ENCODE measurements at regions not wholly inside any gene's neighbourhood (a gene's known extent, or its start where the extent isn't known, plus 50 kb on each side); places are given as distances from the start of the nearest gene placed in this dataset.

- Histone ChIP-seq H3K4me3 (ENCODE audit: extremely low read depth, insufficient read depth, low read length, poor library complexity, severe bottlenecking) (no peak overlapping the region), H3K27ac (ENCODE audit: low read depth, low read length, severe bottlenecking) (no peak overlapping the region), H3K4me1 (ENCODE audit: control insufficient read depth, insufficient read depth, low read length, poor library complexity, severe bottlenecking) (no peaks in the 10 kb centered on the region), H3K36me3 (ENCODE audit: control insufficient read depth, insufficient read depth, low read length) (no peaks in the 10 kb centered on the region), H3K9me3 (ENCODE audit: control insufficient read depth, low read length) (no peaks in the 10 kb centered on the region)
- WGBS, 2 experiments (ENCODE audit: insufficient coverage in 2 of 2): no CpG with 5 or more reads among the region's 1 CpG
Measured at GRCh38 chr3:67898916-67899315, 244.5 kb upstream of the SUCLG2 start.

DNA sequence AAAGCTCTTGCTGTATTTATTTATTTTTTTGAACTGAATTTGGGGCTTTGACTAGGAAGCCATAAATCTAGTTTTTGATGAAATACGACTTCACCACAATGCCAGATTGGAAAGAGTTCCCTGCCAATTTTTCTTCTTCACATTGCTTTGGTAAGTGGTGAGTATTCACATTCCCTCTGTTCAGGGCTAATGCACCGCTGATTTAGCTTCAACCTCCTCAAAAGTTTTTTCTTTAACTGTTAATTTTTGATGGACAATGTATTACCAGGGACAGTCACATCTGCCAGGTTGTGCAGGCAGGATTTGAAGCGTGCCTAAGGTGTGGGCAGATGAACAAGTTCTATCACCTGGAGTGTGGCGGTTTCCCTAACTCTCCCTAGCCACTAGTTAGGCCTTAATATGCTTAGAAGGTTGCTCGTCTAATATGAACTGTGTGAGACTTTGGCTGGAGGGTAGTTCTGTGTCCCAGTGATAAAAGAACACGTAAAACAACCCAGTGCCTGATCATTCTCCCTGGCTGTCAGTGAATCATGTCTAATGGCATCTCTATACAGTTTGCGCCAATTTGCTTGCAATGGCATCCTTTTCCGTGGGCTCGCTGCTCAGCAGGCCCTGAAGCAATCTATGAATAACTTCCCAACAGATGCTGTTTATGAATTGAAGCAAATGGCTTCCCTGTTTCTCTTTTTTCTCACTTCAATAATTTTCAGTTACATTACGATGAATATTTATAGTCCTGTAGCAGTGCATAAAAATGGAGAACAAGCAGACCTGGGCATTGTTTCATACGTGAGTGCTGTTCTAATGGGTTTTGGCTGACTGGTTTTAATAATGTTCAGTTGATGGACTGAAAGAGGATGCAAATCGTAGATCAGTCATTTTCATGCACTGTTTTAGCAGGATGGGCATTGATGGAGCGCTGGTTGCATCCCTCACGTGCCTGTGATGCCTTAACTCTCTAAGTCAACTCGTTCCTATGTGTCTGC is 243.2 kb upstream of the SUCLG2 start:
- H3K9me3 ChIP-seq (ENCODE audit: control insufficient read depth, low read length): no peaks in the 10 kb centered on the region
- no peaks in the 10 kb centered on the region for H3K36me3 ChIP-seq (ENCODE audit: control insufficient read depth, insufficient read depth, low read length)
- H3K4me1 ChIP-seq (ENCODE audit: control insufficient read depth, insufficient read depth, low read length, poor library complexity, severe bottlenecking): no peaks in the 10 kb centered on the region
- WGBS, 2 experiments (ENCODE audit: insufficient coverage in 2 of 2): 90 to 94% methylated on average over 9 to 14 of the region's 15 CpGs
- H3K4me3 ChIP-seq (ENCODE audit: extremely low read depth, insufficient read depth, low read length, poor library complexity, severe bottlenecking): no peak overlapping the region
- H3K27ac ChIP-seq (ENCODE audit: low read depth, low read length, severe bottlenecking): no peak overlapping the region

GRCh38 chr3:67896130-67896529 is 241.7 kb upstream of the SUCLG2 start:
- Histone ChIP-seq H3K36me3 (ENCODE audit: control insufficient read depth, insufficient read depth, low read length) (no peaks in the 10 kb centered on the region), H3K9me3 (ENCODE audit: control insufficient read depth, low read length) (no peaks in the 10 kb centered on the region), H3K27ac (ENCODE audit: low read depth, low read length, severe bottlenecking) (no peak overlapping the region), H3K4me3 (ENCODE audit: extremely low read depth, insufficient read depth, low read length, poor library complexity, severe bottlenecking) (no peak overlapping the region), H3K4me1 (ENCODE audit: control insufficient read depth, insufficient read depth, low read length, poor library complexity, severe bottlenecking) (no peaks in the 10 kb centered on the region)
- no CpG with 5 or more reads among the region's 1 CpG for WGBS, 2 experiments (ENCODE audit: insufficient coverage in 2 of 2)

DNA sequence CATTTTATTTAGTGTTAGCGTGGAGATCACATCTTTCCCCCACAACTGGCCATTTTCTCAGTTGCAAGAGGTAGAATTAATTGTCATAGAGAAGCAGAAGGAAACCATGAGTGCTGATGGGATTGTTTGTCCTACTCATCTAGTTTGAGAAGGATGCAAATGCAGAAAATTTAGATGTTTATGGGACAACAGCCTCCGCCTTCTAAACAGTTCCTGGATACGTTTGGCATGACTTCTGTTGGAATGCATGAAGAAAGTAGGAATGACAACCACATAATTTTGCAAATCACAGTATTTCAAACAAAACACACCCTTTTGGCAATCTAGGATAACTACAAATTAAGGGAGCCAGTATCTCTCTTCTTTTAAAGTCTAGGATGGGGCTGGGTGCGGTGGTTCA is 240.1 kb upstream of the SUCLG2 start:
- Histone ChIP-seq H3K27ac (ENCODE audit: low read depth, low read length, severe bottlenecking) (no peak overlapping the region), H3K36me3 (ENCODE audit: control insufficient read depth, insufficient read depth, low read length) (no peaks in the 10 kb centered on the region), H3K4me3 (ENCODE audit: extremely low read depth, insufficient read depth, low read length, poor library complexity, severe bottlenecking) (no peak overlapping the region), H3K9me3 (ENCODE audit: control insufficient read depth, low read length) (no peaks in the 10 kb centered on the region), H3K4me1 (ENCODE audit: control insufficient read depth, insufficient read depth, low read length, poor library complexity, severe bottlenecking) (no peaks in the 10 kb centered on the region)
- WGBS, 2 experiments (ENCODE audit: insufficient coverage in 2 of 2): 88% methylated on average over 1 of the region's 4 CpGs; no CpG with 5 or more reads in 1 of the 2 experiments

DNA sequence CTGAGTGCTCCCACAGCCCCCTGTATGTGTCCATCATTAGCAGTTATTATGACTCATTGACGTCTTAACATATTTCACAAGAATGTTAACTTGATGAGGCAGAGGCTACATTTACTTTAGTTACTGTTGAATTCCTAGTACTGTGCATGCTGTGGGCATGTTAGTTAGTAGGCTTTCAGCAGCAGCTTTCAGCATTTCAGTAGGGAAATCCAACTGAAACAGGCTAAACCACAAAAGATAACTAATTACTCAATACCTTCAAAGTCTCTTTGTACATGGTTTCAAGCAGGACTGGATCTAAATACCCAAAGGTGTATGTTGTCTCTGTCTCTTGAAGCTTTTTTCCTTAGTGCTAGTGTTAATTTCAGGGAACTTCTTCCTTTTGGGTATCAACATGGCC is 229.9 kb upstream of the SUCLG2 start:
- no peaks in the 10 kb centered on the region for H3K36me3 ChIP-seq (ENCODE audit: control insufficient read depth, insufficient read depth, low read length)
- WGBS, 2 experiments (ENCODE audit: insufficient coverage in 2 of 2): no CpG with 5 or more reads among the region's 1 CpG
- H3K4me3 ChIP-seq (ENCODE audit: extremely low read depth, insufficient read depth, low read length, poor library complexity, severe bottlenecking): no peak overlapping the region
- H3K27ac ChIP-seq (ENCODE audit: low read depth, low read length, severe bottlenecking): no peak overlapping the region
- H3K9me3 ChIP-seq (ENCODE audit: control insufficient read depth, low read length): no peaks in the 10 kb centered on the region
- H3K4me1 ChIP-seq (ENCODE audit: control insufficient read depth, insufficient read depth, low read length, poor library complexity, severe bottlenecking): no peaks in the 10 kb centered on the region

GRCh38 chr3:67883766-67884165 is 229.4 kb upstream of the SUCLG2 start:
- H3K36me3 ChIP-seq (ENCODE audit: control insufficient read depth, insufficient read depth, low read length): no peaks in the 10 kb centered on the region
- H3K27ac ChIP-seq (ENCODE audit: low read depth, low read length, severe bottlenecking): no peak overlapping the region
- H3K9me3 ChIP-seq (ENCODE audit: control insufficient read depth, low read length): no peaks in the 10 kb centered on the region
- H3K4me1 ChIP-seq (ENCODE audit: control insufficient read depth, insufficient read depth, low read length, poor library complexity, severe bottlenecking): no peaks in the 10 kb centered on the region
- WGBS, 2 experiments (ENCODE audit: insufficient coverage in 2 of 2): 83 to 100% methylated on average over 1 of the region's 2 CpGs
- H3K4me3 ChIP-seq (ENCODE audit: extremely low read depth, insufficient read depth, low read length, poor library complexity, severe bottlenecking): no peak overlapping the region

DNA sequence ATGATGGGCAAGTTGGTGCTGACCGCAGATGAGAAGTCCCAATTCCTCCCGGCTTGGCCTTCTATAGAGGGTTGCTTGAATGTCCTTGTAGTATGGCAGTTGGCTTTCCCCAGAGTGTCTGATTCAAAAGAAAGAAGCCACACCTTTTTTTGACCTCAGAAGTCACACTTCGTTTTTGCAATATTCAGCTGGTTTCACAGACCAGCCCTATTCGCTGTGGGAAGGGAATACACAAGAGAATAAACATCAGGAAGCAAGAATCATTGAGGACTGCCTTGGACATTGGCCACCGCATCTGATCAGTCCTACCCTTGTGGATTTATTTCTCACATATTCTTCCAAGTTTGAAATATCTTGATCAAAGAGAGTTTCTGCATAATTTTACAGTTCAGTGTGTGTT is 228.6 kb upstream of the SUCLG2 start:
- WGBS, 2 experiments (ENCODE audit: insufficient coverage in 2 of 2): 82 to 89% methylated on average over 4 of the region's 5 CpGs

DNA sequence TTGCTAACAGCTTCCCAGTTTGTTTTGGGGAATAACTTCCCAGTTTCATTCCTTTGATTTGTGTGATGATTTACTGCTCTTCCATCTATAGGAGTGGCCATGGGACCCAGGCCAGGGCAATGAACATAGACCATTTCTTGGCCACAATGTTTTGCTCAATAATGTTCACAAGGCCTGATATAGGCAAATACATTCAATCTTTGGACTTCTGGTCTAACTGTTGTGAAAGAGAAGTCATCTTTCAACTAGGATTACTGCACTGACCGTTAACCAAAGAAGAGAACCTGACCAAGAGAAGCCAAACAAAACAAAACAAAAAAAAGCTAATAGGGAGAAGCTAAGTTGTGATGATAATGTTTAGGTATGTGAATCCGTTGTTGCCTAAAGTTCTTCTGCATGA is 221.8 kb upstream of the SUCLG2 start:
- no peaks in the 10 kb centered on the region for H3K36me3 ChIP-seq (ENCODE audit: control insufficient read depth, insufficient read depth, low read length)
- no peaks in the 10 kb centered on the region for H3K4me1 ChIP-seq (ENCODE audit: control insufficient read depth, insufficient read depth, low read length, poor library complexity, severe bottlenecking)
- H3K27ac ChIP-seq (ENCODE audit: low read depth, low read length, severe bottlenecking): no peak overlapping the region
- H3K4me3 ChIP-seq (ENCODE audit: extremely low read depth, insufficient read depth, low read length, poor library complexity, severe bottlenecking): no peak overlapping the region
- WGBS, 2 experiments (ENCODE audit: insufficient coverage in 2 of 2): 75% methylated on average over 1 of the region's 2 CpGs; no CpG with 5 or more reads in 1 of the 2 experiments
- H3K9me3 ChIP-seq (ENCODE audit: control insufficient read depth, low read length): no peaks in the 10 kb centered on the region

More for the DNA sequence above, 228.6 kb upstream of the SUCLG2 start:
- Histone ChIP-seq H3K4me1 (ENCODE audit: control insufficient read depth, insufficient read depth, low read length, poor library complexity, severe bottlenecking) (no peaks in the 10 kb centered on the region), H3K36me3 (ENCODE audit: control insufficient read depth, insufficient read depth, low read length) (no peaks in the 10 kb centered on the region), H3K9me3 (ENCODE audit: control insufficient read depth, low read length) (no peaks in the 10 kb centered on the region), H3K27ac (ENCODE audit: low read depth, low read length, severe bottlenecking) (no peak overlapping the region), H3K4me3 (ENCODE audit: extremely low read depth, insufficient read depth, low read length, poor library complexity, severe bottlenecking) (no peak overlapping the region)

GRCh38 chr3:67875858-67876257 is 221.4 kb upstream of the SUCLG2 start:
- Histone ChIP-seq H3K9me3 (ENCODE audit: control insufficient read depth, low read length) (no peaks in the 10 kb centered on the region), H3K27ac (ENCODE audit: low read depth, low read length, severe bottlenecking) (no peak overlapping the region), H3K4me1 (ENCODE audit: control insufficient read depth, insufficient read depth, low read length, poor library complexity, severe bottlenecking) (no peaks in the 10 kb centered on the region), H3K4me3 (ENCODE audit: extremely low read depth, insufficient read depth, low read length, poor library complexity, severe bottlenecking) (no peak overlapping the region), H3K36me3 (ENCODE audit: control insufficient read depth, insufficient read depth, low read length) (no peaks in the 10 kb centered on the region)
- 80 to 98% methylated on average over 3 of the region's 3 CpGs for WGBS, 2 experiments (ENCODE audit: insufficient coverage in 2 of 2)

DNA sequence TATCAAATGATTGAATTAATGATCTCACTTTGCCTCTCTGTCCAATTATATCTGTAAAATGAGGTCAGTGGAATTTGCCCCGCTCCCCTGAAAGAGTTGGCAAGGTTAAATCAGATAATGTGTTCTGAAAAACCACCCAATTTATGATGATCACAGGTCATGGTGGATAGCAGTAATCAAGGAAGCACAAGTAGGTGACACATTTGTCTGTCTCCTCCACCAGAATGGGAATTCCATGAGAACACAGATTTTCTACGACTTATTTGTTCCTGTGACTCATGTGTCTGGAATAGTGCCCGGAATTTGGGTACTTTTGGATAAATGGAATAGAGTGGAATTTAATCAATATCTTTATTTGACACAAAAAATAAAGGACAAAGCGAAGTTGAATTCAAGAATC is 220.9 kb upstream of the SUCLG2 start:
- no peaks in the 10 kb centered on the region for H3K36me3 ChIP-seq (ENCODE audit: control insufficient read depth, insufficient read depth, low read length)
- WGBS, 2 experiments (ENCODE audit: insufficient coverage in 2 of 2): no CpG with 5 or more reads among the region's 4 CpGs
- H3K4me3 ChIP-seq (ENCODE audit: extremely low read depth, insufficient read depth, low read length, poor library complexity, severe bottlenecking): no peak overlapping the region
- H3K4me1 ChIP-seq (ENCODE audit: control insufficient read depth, insufficient read depth, low read length, poor library complexity, severe bottlenecking): no peaks in the 10 kb centered on the region
- H3K27ac ChIP-seq (ENCODE audit: low read depth, low read length, severe bottlenecking): no peak overlapping the region
- H3K9me3 ChIP-seq (ENCODE audit: control insufficient read depth, low read length): no peaks in the 10 kb centered on the region

DNA sequence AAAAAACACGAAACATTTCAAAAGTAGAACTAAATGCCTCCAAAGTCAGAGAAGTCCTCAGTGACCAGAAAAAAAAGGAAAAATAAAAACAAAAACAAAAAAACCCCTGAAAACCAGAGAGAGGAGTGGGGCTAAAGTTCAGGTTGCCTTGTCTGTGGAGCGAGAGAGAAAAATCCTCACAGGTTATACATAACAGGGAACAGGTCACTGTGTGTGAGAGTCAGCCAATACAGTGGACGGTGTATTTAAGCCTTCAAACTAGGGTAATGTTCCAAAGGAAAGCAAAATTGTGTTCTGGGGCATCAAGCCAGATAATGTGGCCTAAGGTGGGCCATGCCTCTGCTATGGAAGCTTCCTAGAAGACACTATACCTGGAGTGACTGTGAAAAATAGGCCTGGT is 216.1 kb upstream of the SUCLG2 start:
- WGBS, 2 experiments (ENCODE audit: insufficient coverage in 2 of 2): 64 to 67% methylated on average over 1 to 2 of the region's 3 CpGs
- no peak overlapping the region for H3K4me3 ChIP-seq (ENCODE audit: extremely low read depth, insufficient read depth, low read length, poor library complexity, severe bottlenecking)
- H3K4me1 ChIP-seq (ENCODE audit: control insufficient read depth, insufficient read depth, low read length, poor library complexity, severe bottlenecking): no peaks in the 10 kb centered on the region
- no peaks in the 10 kb centered on the region for H3K9me3 ChIP-seq (ENCODE audit: control insufficient read depth, low read length)
- H3K27ac ChIP-seq (ENCODE audit: low read depth, low read length, severe bottlenecking): no peak overlapping the region
- H3K36me3 ChIP-seq (ENCODE audit: control insufficient read depth, insufficient read depth, low read length): no peaks in the 10 kb centered on the region
